ENCODE measurements at regions not wholly inside any gene's neighbourhood (a gene's known extent, or its start where the extent isn't known, plus 50 kb on each side); places are given as distances from the start of the nearest gene placed in this dataset.

- TF ChIP-seq CTCF (conservative IDR thresholded peaks at IDR 0.05; ENCODE audit: low read depth, low read length): no peak
- DNase-seq (ENCODE audit: low read depth): no peak
- H3K4me3 ChIP-seq (ENCODE audit: low read depth, low read length): no peak overlapping the region
These were observed 240.4 kb upstream of the PPP2R2D start for GRCh38 chr10:131660427-131660826.

- TF ChIP-seq CTCF (conservative IDR thresholded peaks at IDR 0.05; ENCODE audit: low read depth, low read length): no peak
- H3K4me3 ChIP-seq (ENCODE audit: low read depth, low read length): no peak overlapping the region
These were observed 238.0 kb upstream of the PPP2R2D start for GRCh38 chr10:131662851-131663250.

GRCh38 chr10:131663351-131663750 is 237.5 kb upstream of the PPP2R2D start:
- no peak for TF ChIP-seq CTCF (conservative IDR thresholded peaks at IDR 0.05; ENCODE audit: low read depth, low read length)
- DNase-seq (ENCODE audit: low read depth): no peak
- H3K4me3 ChIP-seq (ENCODE audit: low read depth, low read length): no peak overlapping the region

More at GRCh38 chr10:131662851-131663250, 238.0 kb upstream of the PPP2R2D start:
- no peak for DNase-seq (ENCODE audit: low read depth)

GRCh38 chr10:131666091-131666490 is 234.7 kb upstream of the PPP2R2D start:
- TF ChIP-seq CTCF (conservative IDR thresholded peaks at IDR 0.05; ENCODE audit: low read depth, low read length): no peak
- no peak for DNase-seq (ENCODE audit: low read depth)
- H3K4me3 ChIP-seq (ENCODE audit: low read depth, low read length): no peak overlapping the region

- H3K4me3 ChIP-seq (ENCODE audit: low read depth, low read length): no peak overlapping the region
- TF ChIP-seq CTCF (conservative IDR thresholded peaks at IDR 0.05; ENCODE audit: low read depth, low read length): no peak
- no peak for DNase-seq (ENCODE audit: low read depth)
These were observed 233.8 kb upstream of the PPP2R2D start for GRCh38 chr10:131667047-131667446.

- DNase-seq (ENCODE audit: low read depth): no peak
- no peak for TF ChIP-seq CTCF (conservative IDR thresholded peaks at IDR 0.05; ENCODE audit: low read depth, low read length)
- no peak overlapping the region for H3K4me3 ChIP-seq (ENCODE audit: low read depth, low read length)
These were observed 233.2 kb upstream of the PPP2R2D start for GRCh38 chr10:131667561-131667960.

GRCh38 chr10:131668903-131669302 is 231.9 kb upstream of the PPP2R2D start:
- DNase-seq (ENCODE audit: low read depth): no peak
- no peak for TF ChIP-seq CTCF (conservative IDR thresholded peaks at IDR 0.05; ENCODE audit: low read depth, low read length)
- no peak overlapping the region for H3K4me3 ChIP-seq (ENCODE audit: low read depth, low read length)

All from epithelial cell of proximal tubule (primary cell).